H9 (cell line): ENCODE measurements at regions not wholly inside any gene's neighbourhood (a gene's known extent, or its start where the extent isn't known, plus 50 kb on each side); places are given as distances from the start of the nearest gene placed in this dataset.

Experiments
- DNase-seq: peaks from one replicate; pipeline ENCODE4 v3.0.0-alpha.2; 2017
- H2AFZ ChIP-seq: one replicate; pipeline ENCODE4 v1.6.1; 2013; ENCODE audit warnings: mild to moderate bottlenecking, low read length, control low read depth, moderate library complexity
- H2AK5ac ChIP-seq: 2 replicates; pipeline ENCODE4 v1.6.1; 2013; ENCODE audit warnings: low read length, control low read depth, mixed read lengths; ENCODE audit not compliant: insufficient read length
- H2BK120ac ChIP-seq: one replicate; pipeline ENCODE4 v1.6.1; 2013; ENCODE audit warnings: low read depth, mild to moderate bottlenecking, low read length, control low read depth, inconsistent platforms; ENCODE audit not compliant: poor library complexity, severe bottlenecking
- H2BK12ac ChIP-seq: 2 replicates; pipeline ENCODE4 v1.6.1; 2013; ENCODE audit warnings: low read length, control low read depth, mixed read lengths, low read depth; ENCODE audit not compliant: insufficient read length
- H2BK15ac ChIP-seq: 2 replicates; pipeline ENCODE4 v1.6.1; 2013; ENCODE audit warnings: low read depth, low read length, control low read depth
- H2BK20ac ChIP-seq: one replicate; pipeline ENCODE4 v1.6.1; 2013; ENCODE audit warnings: low read depth, mild to moderate bottlenecking, low read length, control low read depth, inconsistent platforms; ENCODE audit not compliant: poor library complexity, severe bottlenecking
- H2BK5ac ChIP-seq: 2 replicates; pipeline ENCODE4 v1.6.1; 2013; ENCODE audit warnings: low read length, control low read depth, mixed read lengths; ENCODE audit not compliant: insufficient read length
- H3K14ac ChIP-seq: 2 replicates; pipeline ENCODE4 v1.6.1; 2013; ENCODE audit warnings: low read length, control low read depth; ENCODE audit not compliant: insufficient read depth
- H3K18ac ChIP-seq: 2 replicates; pipeline ENCODE4 v1.6.1; 2013; ENCODE audit warnings: low read depth, mild to moderate bottlenecking, mixed read lengths, low read length, control low read depth; ENCODE audit not compliant: insufficient read length
- H3K23ac ChIP-seq: 2 replicates; pipeline ENCODE4 v1.6.1; 2013; ENCODE audit warnings: low read length, control low read depth, mixed read lengths, low read depth; ENCODE audit not compliant: insufficient read length
- H3K23me2 ChIP-seq: 2 replicates; pipeline ENCODE4 v1.6.1; 2013; ENCODE audit warnings: low read depth, mild to moderate bottlenecking, mixed read lengths, low read length, control low read depth; ENCODE audit not compliant: insufficient read length, poor library complexity, severe bottlenecking
- H3K27ac ChIP-seq: 2 replicates; pipeline ENCODE4 v1.5.1; 2013; ENCODE audit warnings: low read length, control low read depth, mixed read lengths, low read depth; ENCODE audit not compliant: insufficient read length
- H3K27me3 ChIP-seq: 2 replicates; pipeline ENCODE4 v1.6.1; 2013; ENCODE audit warnings: low read length, control low read depth, inconsistent platforms; ENCODE audit not compliant: insufficient read depth
- H3K4ac ChIP-seq: 2 replicates; pipeline ENCODE4 v1.6.1; 2013; ENCODE audit warnings: low read depth, mild to moderate bottlenecking, control low read depth, inconsistent platforms, low read length, moderate library complexity
- H3K4me1 ChIP-seq: 2 replicates; pipeline ENCODE4 v1.6.1; 2013; ENCODE audit warnings: low read length, control low read depth, inconsistent platforms; ENCODE audit not compliant: insufficient read depth
- H3K4me2 ChIP-seq: 2 replicates; pipeline ENCODE4 v1.6.1; 2013; ENCODE audit warnings: low read length, control low read depth, mixed read lengths; ENCODE audit not compliant: insufficient read length, insufficient read depth
- H3K56ac ChIP-seq: 2 replicates; pipeline ENCODE4 v1.6.1; 2013; ENCODE audit warnings: low read depth, mild to moderate bottlenecking, mixed read lengths, low read length, control low read depth; ENCODE audit not compliant: insufficient read length
- H3K79me1 ChIP-seq: 2 replicates; pipeline ENCODE4 v1.6.1; 2013; ENCODE audit warnings: low read depth, mild to moderate bottlenecking, moderate library complexity, low read length, control low read depth, inconsistent platforms; ENCODE audit not compliant: insufficient read depth, poor library complexity, severe bottlenecking
- H3K79me2 ChIP-seq: 2 replicates; pipeline ENCODE4 v1.6.1; 2013; ENCODE audit warnings: low read length, control low read depth, inconsistent platforms; ENCODE audit not compliant: insufficient read depth
- H3K9ac ChIP-seq: 2 replicates; pipeline ENCODE4 v1.6.1; 2013; ENCODE audit warnings: low read length, control low read depth, mixed read lengths; ENCODE audit not compliant: insufficient read length; ENCODE audit errors: extremely low read depth
- H3K9me3 ChIP-seq: one replicate; pipeline ENCODE4 v1.6.1; 2013; ENCODE audit warnings: low read depth, low read length, inconsistent platforms; ENCODE audit not compliant: control insufficient read depth
- H3T11ph ChIP-seq: one replicate; pipeline ENCODE4 v1.6.1; 2013; ENCODE audit warnings: mild to moderate bottlenecking, low read length, control low read depth, inconsistent platforms
- H4K20me1 ChIP-seq: one replicate; pipeline ENCODE4 v1.6.1; 2013; ENCODE audit not compliant: control insufficient read depth, insufficient read length, insufficient read depth
- H4K5ac ChIP-seq: 2 replicates; pipeline ENCODE4 v1.6.1; 2013; ENCODE audit warnings: low read depth, mild to moderate bottlenecking, mixed read lengths, low read length, control low read depth; ENCODE audit not compliant: insufficient read length
- H4K8ac ChIP-seq: replicated peaks from 2 replicates; pipeline ENCODE4 v1.6.1; 2013; ENCODE audit warnings: low read length, control low read depth, mixed read lengths, low read depth; ENCODE audit not compliant: insufficient read length
- H4K91ac ChIP-seq: 2 replicates; pipeline ENCODE4 v1.6.1; 2013; ENCODE audit warnings: low read depth, mild to moderate bottlenecking, moderate library complexity, mixed read lengths, low read length, control low read depth; ENCODE audit not compliant: insufficient read length
- H3K27ac Mint-ChIP-seq, 3 experiments: 2 replicates in 2 of 3; 3 replicates in 1 of 3; pipeline ENCODE4 v1.8.0; 2020 to 2021; ENCODE audit warnings: mixed read lengths in 3 of 3, mild to moderate bottlenecking in 1 of 3, moderate library complexity in 1 of 3
- H3K27me3 Mint-ChIP-seq: 2 replicates; pipeline ENCODE4 v1.8.0; 2021; ENCODE audit warnings: low read depth, mild to moderate bottlenecking, moderate library complexity, mixed read lengths
- H3K36me3 Mint-ChIP-seq, 3 experiments: 2 replicates in 2 of 3; 3 replicates in 1 of 3; pipeline ENCODE4 v1.8.0; 2020 to 2021; ENCODE audit warnings: low read depth in 3 of 3, mixed read lengths in 3 of 3; ENCODE audit not compliant: insufficient read depth in 1 of 3
- H3K4me1 Mint-ChIP-seq, 2 experiments: 2 replicates each; pipeline ENCODE4 v1.8.0; 2020; ENCODE audit warnings: mixed read lengths in 2 of 2
- H3K4me3 Mint-ChIP-seq, 2 experiments: 2 replicates in 1 of 2; 3 replicates in 1 of 2; pipeline ENCODE4 v1.8.0; 2020 to 2021; ENCODE audit warnings: mild to moderate bottlenecking in 2 of 2, mixed read lengths in 2 of 2, moderate library complexity in 1 of 2
- H3K9me3 Mint-ChIP-seq, 2 experiments: 2 replicates in 1 of 2; 3 replicates in 1 of 2; pipeline ENCODE4 v1.8.0; 2020; ENCODE audit warnings: mild to moderate bottlenecking in 2 of 2, mixed read lengths in 2 of 2, moderate library complexity in 1 of 2
- WGBS: extraction: QIAGEN DNeasy Blood & Tissue Kit; methylation state at CpG from one replicate; pipeline ENCODE4 v1.1.7; 2013; ENCODE audit warnings: missing lambda C conversion rate, low lambda C conversion rate, mixed read lengths; ENCODE audit not compliant: insufficient read length; ENCODE audit errors: extremely low coverage; 5-methylcytosine and 5-hydroxymethylcytosine counted together
- TF ChIP-seq, protein P1 (sequence below): fragments of 200-600 bp; sonication (generic); conservative IDR thresholded peaks from 3 replicates; pipeline ENCODE4 v1.8.0; 2021; ENCODE audit warnings: antibody characterized with exemption, mild to moderate bottlenecking

DNA sequence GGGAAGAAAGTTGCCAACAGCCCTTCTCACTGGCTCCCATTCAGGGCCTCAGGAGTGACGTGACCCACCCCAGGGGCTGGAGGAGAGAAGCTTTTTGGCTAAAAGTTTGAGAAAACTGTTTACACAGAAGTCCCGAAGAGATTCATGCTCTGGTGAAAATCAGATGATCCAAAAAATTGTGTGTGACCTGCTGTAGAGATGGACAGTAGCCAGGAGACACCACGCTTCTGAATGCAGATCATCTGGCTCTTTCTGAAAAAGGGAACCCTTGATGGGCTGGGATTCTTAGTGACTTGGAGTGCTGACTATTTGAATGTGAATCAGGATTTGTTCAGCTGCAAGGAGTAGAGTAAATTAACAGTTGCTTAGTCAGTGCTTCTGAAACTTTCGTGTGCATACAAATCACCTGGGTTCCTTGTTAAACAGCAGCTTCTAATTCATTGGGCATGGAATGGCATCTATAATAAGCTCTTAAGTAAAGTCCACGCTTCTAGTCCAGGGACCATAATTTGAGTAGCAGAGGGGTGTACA lies 265.1 kb downstream of the PREX1 start:
- no peak overlapping the region for H3K4me3 Mint-ChIP-seq
- Histone ChIP-seq H3T11ph (no peak overlapping the region), H2BK12ac (no peak overlapping the region), H3K9ac (no peak overlapping the region), H4K91ac (no peak overlapping the region), H2BK120ac (no peak overlapping the region), H4K20me1 (no peaks in the 10 kb centered on the region), H3K27ac (no peak overlapping the region), H3K23me2 (no peaks in the 10 kb centered on the region), H3K27me3 (no peaks in the 10 kb centered on the region), H3K18ac (no peak overlapping the region), H4K8ac (no peak overlapping the region), H2BK20ac (no peak overlapping the region), H3K56ac (no peak overlapping the region), H2AFZ (no peak overlapping the region), H3K23ac (no peak overlapping the region), H3K4me2 (no peak overlapping the region), H3K79me1 (no peaks in the 10 kb centered on the region), H2AK5ac (no peak overlapping the region), H3K79me2 (no peaks in the 10 kb centered on the region), H3K14ac (no peak overlapping the region), H3K4ac (no peak overlapping the region), H3K4me1 (no peaks in the 10 kb centered on the region), H2BK5ac (no peak overlapping the region), H3K9me3 (no peaks in the 10 kb centered on the region), H2BK15ac (no peak overlapping the region), H4K5ac (no peak overlapping the region)
- no peaks in the 10 kb centered on the region for H3K27me3 Mint-ChIP-seq
- H3K27ac Mint-ChIP-seq = no peak overlapping the region
- peaks cover 3 to 8% (median 3%) of the 10 kb centered on the region in 3 experiments; a peak in 5 of 7 replicates for H3K36me3 Mint-ChIP-seq
- WGBS = no CpG with 5 or more reads among the region's 5 CpGs
- no peak for DNase-seq
- TF ChIP-seq, protein P1, sequence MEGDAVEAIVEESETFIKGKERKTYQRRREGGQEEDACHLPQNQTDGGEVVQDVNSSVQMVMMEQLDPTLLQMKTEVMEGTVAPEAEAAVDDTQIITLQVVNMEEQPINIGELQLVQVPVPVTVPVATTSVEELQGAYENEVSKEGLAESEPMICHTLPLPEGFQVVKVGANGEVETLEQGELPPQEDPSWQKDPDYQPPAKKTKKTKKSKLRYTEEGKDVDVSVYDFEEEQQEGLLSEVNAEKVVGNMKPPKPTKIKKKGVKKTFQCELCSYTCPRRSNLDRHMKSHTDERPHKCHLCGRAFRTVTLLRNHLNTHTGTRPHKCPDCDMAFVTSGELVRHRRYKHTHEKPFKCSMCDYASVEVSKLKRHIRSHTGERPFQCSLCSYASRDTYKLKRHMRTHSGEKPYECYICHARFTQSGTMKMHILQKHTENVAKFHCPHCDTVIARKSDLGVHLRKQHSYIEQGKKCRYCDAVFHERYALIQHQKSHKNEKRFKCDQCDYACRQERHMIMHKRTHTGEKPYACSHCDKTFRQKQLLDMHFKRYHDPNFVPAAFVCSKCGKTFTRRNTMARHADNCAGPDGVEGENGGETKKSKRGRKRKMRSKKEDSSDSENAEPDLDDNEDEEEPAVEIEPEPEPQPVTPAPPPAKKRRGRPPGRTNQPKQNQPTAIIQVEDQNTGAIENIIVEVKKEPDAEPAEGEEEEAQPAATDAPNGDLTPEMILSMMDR = no peak
- H3K9me3 Mint-ChIP-seq = peaks cover 6% of the 10 kb centered on the region in 2 experiments
- peaks cover 11 to 14% of the 10 kb centered on the region in 2 experiments; a peak in 3 of 4 replicates for H3K4me1 Mint-ChIP-seq
